SU-DHL-6 (cell line): ENCODE measurements at regions not wholly inside any gene's neighbourhood (a gene's known extent, or its start where the extent isn't known, plus 50 kb on each side); places are given as distances from the start of the nearest gene placed in this dataset.
"Not testable (repeated sequence)": the region's sequence is repeated elsewhere in the genome, so short reads cannot be mapped to it uniquely, and the experiment has no call there.

Experiments
- H2AFZ ChIP-seq: fragments of 200-600 bp; sonication (generic); 2 replicates; pipeline ENCODE4 v1.6.1; 2014; ENCODE audit warnings: low read depth, mild to moderate bottlenecking, moderate library complexity, mixed read lengths, antibody characterized with exemption, low read length; ENCODE audit not compliant: severe bottlenecking
- H3F3A ChIP-seq: fragments of 200-600 bp; shearing (Covaris generic); 2 replicates; pipeline ENCODE4 v1.6.0; 2016; ENCODE audit warnings: antibody characterized with exemption, mild to moderate bottlenecking; ENCODE audit not compliant: insufficient read depth
- H3K27ac ChIP-seq: fragments of 200-600 bp; sonication (generic); 2 replicates; pipeline ENCODE4 v1.5.1; 2016; ENCODE audit warnings: low read depth, mild to moderate bottlenecking, low read length, moderate library complexity, mixed read lengths
- H3K27me3 ChIP-seq: fragments of 200-600 bp; sonication (generic), shearing (Covaris generic); 2 replicates; pipeline ENCODE4 v1.6.0; 2014; ENCODE audit warnings: mild to moderate bottlenecking, low read length
- H3K36me3 ChIP-seq: fragments of 200-600 bp; sonication (generic); 2 replicates; pipeline ENCODE4 v1.6.1; 2014; ENCODE audit warnings: mild to moderate bottlenecking, low read length, mixed read lengths
- H3K4me2 ChIP-seq: fragments of 300-600, 200-600 bp; shearing (Covaris generic), sonication (generic); 2 replicates; pipeline ENCODE4 v1.6.0; 2014; ENCODE audit warnings: low read length, low read depth, mild to moderate bottlenecking; ENCODE audit not compliant: poor library complexity, severe bottlenecking
- H3K4me3 ChIP-seq: fragments of 200-600 bp; sonication (generic); 2 replicates; pipeline ENCODE4 v1.5.1; 2014; ENCODE audit warnings: antibody characterized with exemption, low read length, mild to moderate bottlenecking, mixed read lengths; ENCODE audit not compliant: insufficient read depth, poor library complexity, severe bottlenecking
- H3K79me2 ChIP-seq: fragments of 200-600 bp; sonication (generic); 2 replicates; pipeline ENCODE4 v1.6.1; 2014; ENCODE audit warnings: mild to moderate bottlenecking, low read length, moderate library complexity; ENCODE audit not compliant: insufficient read depth
- H3K9ac ChIP-seq: fragments of 200-600 bp; sonication (generic); 2 replicates; pipeline ENCODE4 v1.7.0; 2014; ENCODE audit warnings: mild to moderate bottlenecking, low read length
- H3K9me2 ChIP-seq: fragments of 200-600 bp; sonication (generic); replicated peaks from 2 replicates; pipeline ENCODE4 v1.6.1; 2014; ENCODE audit warnings: low read length; ENCODE audit not compliant: insufficient read depth
- H3K9me3 ChIP-seq: fragments of 200-600 bp; sonication (generic); 2 replicates; pipeline ENCODE4 v1.6.1; 2014; ENCODE audit warnings: low read length, mixed read lengths; ENCODE audit not compliant: insufficient read depth
- H4K20me1 ChIP-seq: fragments of 200-600 bp; sonication (generic); 2 replicates; pipeline ENCODE4 v1.6.1; 2014; ENCODE audit warnings: low read depth, mild to moderate bottlenecking, antibody characterized with exemption, low read length, moderate library complexity, mixed read lengths
- EZH2phosphoT487 ChIP-seq: fragments of 200-600 bp; sonication (generic), shearing (Covaris generic); conservative IDR thresholded peaks from 2 replicates; pipeline ENCODE4 v1.6.1; 2018; ENCODE audit warnings: mild to moderate bottlenecking, antibody characterized with exemption, low read length, moderate library complexity, mixed read lengths
- TF ChIP-seq, protein P1 (sequence below): fragments of 200-600 bp; sonication (generic); IDR thresholded peaks from one replicate; pipeline ENCODE4 v1.5.1; 2017; ENCODE audit warnings: antibody characterized with exemption, mild to moderate bottlenecking, low read length, moderate library complexity; ENCODE audit not compliant: insufficient read depth, poor library complexity, severe bottlenecking

- no peaks in the 10 kb centered on the region for H3K27me3 ChIP-seq
- H3K9me2 ChIP-seq = no peaks in the 10 kb centered on the region
- TF ChIP-seq EZH2phosphoT487 = no peak
- TF ChIP-seq, protein P1, sequence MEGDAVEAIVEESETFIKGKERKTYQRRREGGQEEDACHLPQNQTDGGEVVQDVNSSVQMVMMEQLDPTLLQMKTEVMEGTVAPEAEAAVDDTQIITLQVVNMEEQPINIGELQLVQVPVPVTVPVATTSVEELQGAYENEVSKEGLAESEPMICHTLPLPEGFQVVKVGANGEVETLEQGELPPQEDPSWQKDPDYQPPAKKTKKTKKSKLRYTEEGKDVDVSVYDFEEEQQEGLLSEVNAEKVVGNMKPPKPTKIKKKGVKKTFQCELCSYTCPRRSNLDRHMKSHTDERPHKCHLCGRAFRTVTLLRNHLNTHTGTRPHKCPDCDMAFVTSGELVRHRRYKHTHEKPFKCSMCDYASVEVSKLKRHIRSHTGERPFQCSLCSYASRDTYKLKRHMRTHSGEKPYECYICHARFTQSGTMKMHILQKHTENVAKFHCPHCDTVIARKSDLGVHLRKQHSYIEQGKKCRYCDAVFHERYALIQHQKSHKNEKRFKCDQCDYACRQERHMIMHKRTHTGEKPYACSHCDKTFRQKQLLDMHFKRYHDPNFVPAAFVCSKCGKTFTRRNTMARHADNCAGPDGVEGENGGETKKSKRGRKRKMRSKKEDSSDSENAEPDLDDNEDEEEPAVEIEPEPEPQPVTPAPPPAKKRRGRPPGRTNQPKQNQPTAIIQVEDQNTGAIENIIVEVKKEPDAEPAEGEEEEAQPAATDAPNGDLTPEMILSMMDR = no peak
- H3K9me3 ChIP-seq = no peaks in the 10 kb centered on the region
- no peaks in the 10 kb centered on the region for H3K36me3 ChIP-seq
- no peaks in the 10 kb centered on the region for H3F3A ChIP-seq
- H3K4me2 ChIP-seq = no peak overlapping the region
- no peak overlapping the region for H3K9ac ChIP-seq
- H3K79me2 ChIP-seq = no peaks in the 10 kb centered on the region
- no peak overlapping the region for H3K27ac ChIP-seq
- no peak overlapping the region for H2AFZ ChIP-seq
- no peaks in the 10 kb centered on the region for H4K20me1 ChIP-seq
- H3K4me3 ChIP-seq = no peak overlapping the region
Measured at GRCh38 chr12:75658901-75659823, 147.8 kb upstream of the KRR1 start.

GRCh38 chr12:75658286-75658685 is 146.9 kb upstream of the KRR1 start:
- Histone ChIP-seq H3F3A (no peaks in the 10 kb centered on the region), H3K9me3 (no peaks in the 10 kb centered on the region), H3K4me3 (no peak overlapping the region), H3K27ac (no peak overlapping the region), H3K79me2 (no peaks in the 10 kb centered on the region), H3K36me3 (no peaks in the 10 kb centered on the region), H4K20me1 (no peaks in the 10 kb centered on the region), H3K9me2 (no peaks in the 10 kb centered on the region), H3K4me2 (no peak overlapping the region), H3K27me3 (no peaks in the 10 kb centered on the region), H3K9ac (no peak overlapping the region), H2AFZ (no peak overlapping the region)
- TF ChIP-seq, protein P1 = no peak
- no peak for TF ChIP-seq EZH2phosphoT487

DNA sequence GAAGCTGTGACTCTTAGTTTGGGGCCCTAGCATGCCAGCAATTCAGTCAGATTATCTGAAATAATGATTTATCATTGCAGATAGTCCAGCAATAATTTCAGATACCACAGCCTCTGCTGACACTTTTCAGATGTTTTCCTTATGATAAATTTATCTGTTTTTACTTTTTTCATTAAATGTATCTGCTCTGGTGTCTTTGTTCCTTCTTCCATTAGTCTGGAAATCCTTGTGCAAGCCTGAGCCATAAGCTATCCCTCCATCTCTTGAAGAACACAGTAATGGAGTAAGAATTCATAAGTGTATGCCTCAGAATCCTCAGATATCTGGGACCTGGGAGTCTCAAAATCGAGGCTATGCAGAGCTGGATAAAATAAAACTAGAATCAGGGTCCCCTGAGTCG is 146.4 kb upstream of the KRR1 start:
- Histone ChIP-seq H2AFZ (no peak overlapping the region), H3K79me2 (no peaks in the 10 kb centered on the region), H3K27me3 (no peaks in the 10 kb centered on the region), H4K20me1 (no peaks in the 10 kb centered on the region), H3K4me3 (no peak overlapping the region), H3F3A (no peaks in the 10 kb centered on the region), H3K4me2 (no peak overlapping the region), H3K9ac (no peak overlapping the region), H3K36me3 (no peaks in the 10 kb centered on the region), H3K9me2 (no peaks in the 10 kb centered on the region), H3K27ac (no peak overlapping the region), H3K9me3 (no peaks in the 10 kb centered on the region)
- TF ChIP-seq EZH2phosphoT487 = no peak
- TF ChIP-seq, protein P1 = no peak

- H3F3A ChIP-seq, H3K4me2 ChIP-seq: not testable (repeated sequence)
Measured at GRCh38 chr12:75657354-75657753, 145.9 kb upstream of the KRR1 start.

More at GRCh38 chr12:75657354-75657753, 145.9 kb upstream of the KRR1 start:
- H2AFZ ChIP-seq, H3K4me3 ChIP-seq, H3K79me2 ChIP-seq, H3K9ac ChIP-seq, H4K20me1 ChIP-seq, H3K27ac ChIP-seq, H3K9me3 ChIP-seq, H3K9me2 ChIP-seq, H3K27me3 ChIP-seq, H3K36me3 ChIP-seq: not testable (repeated sequence)
